ENCODE measurements at regions not wholly inside any gene's neighbourhood (a gene's known extent, or its start where the extent isn't known, plus 50 kb on each side); places are given as distances from the start of the nearest gene placed in this dataset.

- H3K79me2 ChIP-seq (ENCODE audit: insufficient read depth, low read length) = no peaks in the 10 kb centered on the region
- no peak overlapping the region for H3K27ac ChIP-seq (ENCODE audit: low read depth, low read length, poor library complexity, severe bottlenecking)
- H3K9me2 ChIP-seq (ENCODE audit: low read depth, low read length) = no peaks in the 10 kb centered on the region
- no peaks in the 10 kb centered on the region for H3K4me1 ChIP-seq (ENCODE audit: insufficient read depth, low read length, severe bottlenecking)
- H3K4me3 ChIP-seq (ENCODE audit: low read depth, low read length, poor library complexity, severe bottlenecking) = no peak overlapping the region
- no peak overlapping the region for H3K9ac ChIP-seq (ENCODE audit: low read length)
- no peak for TF ChIP-seq CTCF (IDR thresholded peaks at IDR 0.05; ENCODE audit: low read length)
- no peak for TF ChIP-seq EZH2 (IDR thresholded peaks at IDR 0.05; ENCODE audit: borderline replicate concordance, low read length)
- no peaks in the 10 kb centered on the region for H3K9me3 ChIP-seq (ENCODE audit: low read length)
- no peak overlapping the region for H3K4me2 ChIP-seq (ENCODE audit: low read length)
- no peaks in the 10 kb centered on the region for H3K36me3 ChIP-seq (ENCODE audit: insufficient read depth, low read length)
- no peaks in the 10 kb centered on the region for H3F3A ChIP-seq (ENCODE audit: insufficient read depth, low read length)
- H4K20me1 ChIP-seq (ENCODE audit: insufficient read depth, low read length) = no peaks in the 10 kb centered on the region
- no peaks in the 10 kb centered on the region for H3K27me3 ChIP-seq (ENCODE audit: insufficient read depth, low read length)
- no peak overlapping the region for H2AFZ ChIP-seq (ENCODE audit: low read length)
These were observed 101.8 kb downstream of the NUFIP1 start for GRCh38 chr13:44887515-44887914.

GRCh38 chr13:44884076-44884729 lies 105.1 kb downstream of the NUFIP1 start:
- TF ChIP-seq CTCF (IDR thresholded peaks at IDR 0.05; ENCODE audit: low read length) (no peak), EZH2 (IDR thresholded peaks at IDR 0.05; ENCODE audit: borderline replicate concordance, low read length) (no peak)
- H3K79me2 ChIP-seq (ENCODE audit: insufficient read depth, low read length) = no peaks in the 10 kb centered on the region
- H3K4me1 ChIP-seq (ENCODE audit: insufficient read depth, low read length, severe bottlenecking) = no peaks in the 10 kb centered on the region
- no peak overlapping the region for H3K4me2 ChIP-seq (ENCODE audit: low read length)
- no peaks in the 10 kb centered on the region for H3K27me3 ChIP-seq (ENCODE audit: insufficient read depth, low read length)
- no peaks in the 10 kb centered on the region for H3F3A ChIP-seq (ENCODE audit: insufficient read depth, low read length)
- no peaks in the 10 kb centered on the region for H3K9me3 ChIP-seq (ENCODE audit: low read length)
- H2AFZ ChIP-seq (ENCODE audit: low read length) = no peak overlapping the region
- no peak overlapping the region for H3K27ac ChIP-seq (ENCODE audit: low read depth, low read length, poor library complexity, severe bottlenecking)
- H3K36me3 ChIP-seq (ENCODE audit: insufficient read depth, low read length) = no peaks in the 10 kb centered on the region
- no peak overlapping the region for H3K9ac ChIP-seq (ENCODE audit: low read length)
- no peaks in the 10 kb centered on the region for H4K20me1 ChIP-seq (ENCODE audit: insufficient read depth, low read length)
- H3K9me2 ChIP-seq (ENCODE audit: low read depth, low read length) = no peaks in the 10 kb centered on the region
- no peak overlapping the region for H3K4me3 ChIP-seq (ENCODE audit: low read depth, low read length, poor library complexity, severe bottlenecking)

GRCh38 chr13:44879452-44880058 lies 109.7 kb downstream of the NUFIP1 start:
- H3K4me3 ChIP-seq (ENCODE audit: low read depth, low read length, poor library complexity, severe bottlenecking) = no peak overlapping the region
- H3K4me1 ChIP-seq (ENCODE audit: insufficient read depth, low read length, severe bottlenecking) = no peaks in the 10 kb centered on the region
- no peaks in the 10 kb centered on the region; the same call in 1 of the 2 replicates for H3K27me3 ChIP-seq (ENCODE audit: insufficient read depth, low read length)
- H2AFZ ChIP-seq (ENCODE audit: low read length) = no peak overlapping the region
- TF ChIP-seq CTCF (IDR thresholded peaks at IDR 0.05; ENCODE audit: low read length) (peak; percentile 76), EZH2 (IDR thresholded peaks at IDR 0.05; ENCODE audit: borderline replicate concordance, low read length) (no peak)
- no peaks in the 10 kb centered on the region for H3K9me2 ChIP-seq (ENCODE audit: low read depth, low read length)
- peaks cover 8% of the 10 kb centered on the region; the same call in 1 of the 2 replicates for H3K9me3 ChIP-seq (ENCODE audit: low read length)
- no peak overlapping the region for H3K4me2 ChIP-seq (ENCODE audit: low read length)
- H3F3A ChIP-seq (ENCODE audit: insufficient read depth, low read length) = no peaks in the 10 kb centered on the region
- H3K27ac ChIP-seq (ENCODE audit: low read depth, low read length, poor library complexity, severe bottlenecking) = no peak overlapping the region
- no peaks in the 10 kb centered on the region for H3K36me3 ChIP-seq (ENCODE audit: insufficient read depth, low read length)
- no peak overlapping the region for H3K9ac ChIP-seq (ENCODE audit: low read length)
- H3K79me2 ChIP-seq (ENCODE audit: insufficient read depth, low read length) = no peaks in the 10 kb centered on the region
- H4K20me1 ChIP-seq (ENCODE audit: insufficient read depth, low read length) = no peaks in the 10 kb centered on the region

Measured in OCI-LY1 (cell line).